ENCODE measurements at regions not wholly inside any gene's neighbourhood (a gene's known extent, or its start where the extent isn't known, plus 50 kb on each side); places are given as distances from the start of the nearest gene placed in this dataset.

GRCh38 chr6:85135376-85136094, 314.3 kb upstream of the NT5E start:
- TF ChIP-seq POLR2AphosphoS5 (IDR thresholded peaks at IDR 0.05; ENCODE audit: low read depth, low read length): no peak
- TF ChIP-seq POLR2A (IDR thresholded peaks at IDR 0.05; ENCODE audit: low read depth, low read length): no peak
- TF ChIP-seq TAF1 (IDR thresholded peaks at IDR 0.05; ENCODE audit: borderline replicate concordance, low read depth, low read length): no peak

All from GM12892 (cell line).